Liver (tissue), 7 donors: ENCODE measurements at regions not wholly inside any gene's neighbourhood (a gene's known extent, or its start where the extent isn't known, plus 50 kb on each side); places are given as distances from the start of the nearest gene placed in this dataset.

Experiments
- DNase-seq: peaks from one replicate; pipeline ENCODE4 v3.0.0-alpha.2; 2017; ENCODE audit warnings: low spot score
- H3K27ac ChIP-seq, 2 donors: one replicate each; pipeline ENCODE4 v1.7.0; 2013; ENCODE audit warnings: inconsistent platforms in 2 of 2, low read length in 2 of 2, control low read depth in 1 of 2, low read depth in 1 of 2, mild to moderate bottlenecking in 1 of 2
- H3K27me3 ChIP-seq, 4 donors: one replicate each; pipeline versions ENCODE4 v1.6.1 to v1.7.0; 2013; ENCODE audit warnings: low read length in 3 of 4, inconsistent platforms in 1 of 4, mild to moderate bottlenecking in 1 of 4, moderate library complexity in 1 of 4; ENCODE audit not compliant: control insufficient read depth in 4 of 4, insufficient read depth in 4 of 4
- H3K36me3 ChIP-seq, 4 donors: one replicate each; pipeline versions ENCODE4 v1.6.1 to v1.7.0; 2013; ENCODE audit warnings: low read length in 3 of 4, mild to moderate bottlenecking in 3 of 4, low read depth in 1 of 4, moderate library complexity in 1 of 4; ENCODE audit not compliant: control insufficient read depth in 4 of 4, insufficient read depth in 3 of 4
- H3K4me1 ChIP-seq, 4 donors: one replicate each; pipeline versions ENCODE4 v1.6.1 to v1.7.0; 2013; ENCODE audit warnings: low read length in 3 of 4, mild to moderate bottlenecking in 3 of 4, moderate library complexity in 1 of 4; ENCODE audit not compliant: control insufficient read depth in 4 of 4, insufficient read depth in 4 of 4
- H3K4me3 ChIP-seq, 3 donors: one replicate each; pipeline versions ENCODE4 v1.6.1 to v1.7.0; 2013; ENCODE audit warnings: low read length in 3 of 3, control low read depth in 1 of 3, low read depth in 1 of 3, mild to moderate bottlenecking in 1 of 3
- H3K9ac ChIP-seq, 2 donors: one replicate each; pipeline ENCODE4 v1.7.0; 2013; ENCODE audit warnings: low read length in 2 of 2, mild to moderate bottlenecking in 2 of 2, moderate library complexity in 2 of 2, control low read depth in 1 of 2, low read depth in 1 of 2
- H3K9me3 ChIP-seq, 4 donors: one replicate each; pipeline versions ENCODE4 v1.6.1 to v1.7.0; 2013; ENCODE audit warnings: low read length in 3 of 4; ENCODE audit not compliant: control insufficient read depth in 4 of 4
- EGR1 ChIP-seq, 2 donors: IDR thresholded peaks; 2 replicates each; pipeline ENCODE4 v1.6.1; 2016 to 2018; ENCODE audit warnings: antibody characterized with exemption in 2 of 2, low read depth in 2 of 2
- FOXA2 ChIP-seq: IDR thresholded peaks from 2 replicates; pipeline ENCODE4 v1.6.1; 2016; ENCODE audit warnings: antibody characterized with exemption
- GABPA ChIP-seq, 2 donors: IDR thresholded peaks in 1 of 2; conservative IDR thresholded peaks in 1 of 2; 2 replicates each; pipeline ENCODE4 v1.6.1; 2016; ENCODE audit warnings: antibody characterized with exemption in 2 of 2, mild to moderate bottlenecking in 1 of 2, moderate library complexity in 1 of 2
- HNF4A ChIP-seq, 2 donors: conservative IDR thresholded peaks; 2 replicates each; pipeline ENCODE4 v1.6.1; 2016; ENCODE audit warnings: antibody characterized with exemption in 2 of 2, mild to moderate bottlenecking in 2 of 2
- HNF4G ChIP-seq: IDR thresholded peaks from 2 replicates; pipeline ENCODE4 v1.6.1; 2016; ENCODE audit warnings: antibody characterized with exemption
- JUND ChIP-seq, 2 donors: IDR thresholded peaks; 2 replicates each; pipeline ENCODE4 v1.6.1; 2016; ENCODE audit warnings: antibody characterized with exemption in 2 of 2
- NR2F2 ChIP-seq: IDR thresholded peaks from 2 replicates; pipeline ENCODE4 v1.6.1; 2016; ENCODE audit warnings: antibody characterized with exemption
- RAD21 ChIP-seq, 2 donors: IDR thresholded peaks; 2 replicates each; pipeline ENCODE4 v1.6.1; 2016; ENCODE audit warnings: antibody characterized with exemption in 2 of 2, mild to moderate bottlenecking in 2 of 2
- RXRA ChIP-seq, 2 donors: IDR thresholded peaks; 2 replicates each; pipeline ENCODE4 v1.6.1; 2017 to 2018; ENCODE audit warnings: antibody characterized with exemption in 2 of 2, mild to moderate bottlenecking in 1 of 2
- SP1 ChIP-seq: IDR thresholded peaks from 2 replicates; pipeline ENCODE4 v1.6.1; 2018; ENCODE audit warnings: antibody characterized with exemption, mild to moderate bottlenecking
- TAF1 ChIP-seq: conservative IDR thresholded peaks from 2 replicates; pipeline ENCODE4 v1.6.1; 2016; ENCODE audit warnings: antibody characterized with exemption, mild to moderate bottlenecking
- YY1 ChIP-seq: IDR thresholded peaks from 2 replicates; pipeline ENCODE4 v1.6.1; 2016; ENCODE audit warnings: antibody characterized with exemption, mild to moderate bottlenecking
- WGBS: extraction: QIAGEN DNeasy Blood & Tissue Kit; methylation state at CpG from one replicate; pipeline ENCODE4 v1.1.7; 2013; 5-methylcytosine and 5-hydroxymethylcytosine counted together
- TF ChIP-seq, protein P1 (sequence below): IDR thresholded peaks from 2 replicates; pipeline ENCODE4 v1.6.1; 2016; ENCODE audit warnings: antibody characterized with exemption, mild to moderate bottlenecking
- TF ChIP-seq, protein P2 (sequence below): IDR thresholded peaks from 2 replicates; pipeline ENCODE4 v1.6.1; 2016; ENCODE audit warnings: antibody characterized with exemption
- TF ChIP-seq, protein P3 (sequence below): IDR thresholded peaks from 2 replicates; pipeline ENCODE4 v1.6.1; 2016; ENCODE audit warnings: antibody characterized with exemption
- donor health status: healthy.
- donor health status: healthy.
- donor health status: healthy.
- donor health status: healthy.

DNA sequence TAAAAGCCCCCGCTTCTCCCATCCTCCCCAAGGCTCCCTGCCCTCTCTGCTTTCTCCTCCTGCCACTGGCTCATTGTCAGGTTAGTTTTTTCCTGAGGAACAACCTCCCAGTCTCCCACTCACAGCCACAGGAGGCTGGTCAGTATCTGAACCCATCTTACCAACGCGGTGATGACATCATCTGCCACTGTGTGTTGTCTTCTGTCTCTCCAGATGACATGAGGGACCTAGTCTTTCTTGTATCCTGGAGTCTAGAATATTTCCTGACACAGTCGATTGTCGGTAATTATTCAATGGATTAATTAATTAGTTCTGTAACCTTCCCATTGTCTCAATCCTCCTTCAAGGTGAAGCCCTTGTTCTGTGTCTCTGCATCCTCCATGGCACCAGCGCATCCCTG lies 290.2 kb downstream of the GALR1 start:
- WGBS: 84% methylated on average over 6 of the region's 6 CpGs
- H3K27ac ChIP-seq: no peak overlapping the region
- no peaks in the 10 kb centered on the region for H3K27me3 ChIP-seq
- H3K36me3 ChIP-seq: no peaks in the 10 kb centered on the region
- H3K4me1 ChIP-seq: no peaks in the 10 kb centered on the region
- no peak for DNase-seq
- H3K9ac ChIP-seq: no peak overlapping the region
- no peak overlapping the region for H3K4me3 ChIP-seq
- TF ChIP-seq HNF4A (conservative IDR thresholded peaks at IDR 0.05): no peak
- no peak for TF ChIP-seq RAD21 (IDR thresholded peaks at IDR 0.05)
- TF ChIP-seq TAF1: no peak
- no peak for TF ChIP-seq SP1
- TF ChIP-seq, protein P1, sequence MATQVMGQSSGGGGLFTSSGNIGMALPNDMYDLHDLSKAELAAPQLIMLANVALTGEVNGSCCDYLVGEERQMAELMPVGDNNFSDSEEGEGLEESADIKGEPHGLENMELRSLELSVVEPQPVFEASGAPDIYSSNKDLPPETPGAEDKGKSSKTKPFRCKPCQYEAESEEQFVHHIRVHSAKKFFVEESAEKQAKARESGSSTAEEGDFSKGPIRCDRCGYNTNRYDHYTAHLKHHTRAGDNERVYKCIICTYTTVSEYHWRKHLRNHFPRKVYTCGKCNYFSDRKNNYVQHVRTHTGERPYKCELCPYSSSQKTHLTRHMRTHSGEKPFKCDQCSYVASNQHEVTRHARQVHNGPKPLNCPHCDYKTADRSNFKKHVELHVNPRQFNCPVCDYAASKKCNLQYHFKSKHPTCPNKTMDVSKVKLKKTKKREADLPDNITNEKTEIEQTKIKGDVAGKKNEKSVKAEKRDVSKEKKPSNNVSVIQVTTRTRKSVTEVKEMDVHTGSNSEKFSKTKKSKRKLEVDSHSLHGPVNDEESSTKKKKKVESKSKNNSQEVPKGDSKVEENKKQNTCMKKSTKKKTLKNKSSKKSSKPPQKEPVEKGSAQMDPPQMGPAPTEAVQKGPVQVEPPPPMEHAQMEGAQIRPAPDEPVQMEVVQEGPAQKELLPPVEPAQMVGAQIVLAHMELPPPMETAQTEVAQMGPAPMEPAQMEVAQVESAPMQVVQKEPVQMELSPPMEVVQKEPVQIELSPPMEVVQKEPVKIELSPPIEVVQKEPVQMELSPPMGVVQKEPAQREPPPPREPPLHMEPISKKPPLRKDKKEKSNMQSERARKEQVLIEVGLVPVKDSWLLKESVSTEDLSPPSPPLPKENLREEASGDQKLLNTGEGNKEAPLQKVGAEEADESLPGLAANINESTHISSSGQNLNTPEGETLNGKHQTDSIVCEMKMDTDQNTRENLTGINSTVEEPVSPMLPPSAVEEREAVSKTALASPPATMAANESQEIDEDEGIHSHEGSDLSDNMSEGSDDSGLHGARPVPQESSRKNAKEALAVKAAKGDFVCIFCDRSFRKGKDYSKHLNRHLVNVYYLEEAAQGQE: no peak
- TF ChIP-seq YY1: no peak
- no peak for TF ChIP-seq HNF4G
- TF ChIP-seq NR2F2: no peak
- TF ChIP-seq FOXA2: no peak
- TF ChIP-seq GABPA (IDR thresholded peaks at IDR 0.05 in 1 of 2, conservative IDR thresholded peaks at IDR 0.05 in 1 of 2): no peak
- TF ChIP-seq EGR1 (IDR thresholded peaks at IDR 0.05; ENCODE audit: low read depth in 2 of 2): no peak
- no peaks in the 10 kb centered on the region for H3K9me3 ChIP-seq

DNA sequence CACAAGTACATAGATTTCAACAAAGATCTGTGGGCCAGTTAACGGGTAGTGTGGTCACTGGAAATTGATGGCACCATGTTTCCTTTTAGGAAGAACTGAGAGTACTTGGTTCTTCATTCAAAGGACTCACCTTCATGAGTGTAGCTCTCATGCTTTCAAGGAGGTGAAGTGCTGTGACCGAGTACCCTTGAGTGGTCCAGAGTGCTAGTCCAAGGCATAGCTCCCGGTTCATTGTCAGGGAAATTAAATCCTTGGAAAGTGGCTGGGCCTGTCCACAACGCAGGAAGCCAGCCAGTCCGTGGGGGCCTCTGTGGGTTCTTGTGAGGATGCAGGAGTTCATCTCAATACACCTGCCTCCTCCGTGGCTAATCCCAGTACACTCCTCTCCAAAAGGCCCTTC lies 295.1 kb downstream of the GALR1 start:
- H3K4me1 ChIP-seq: no peaks in the 10 kb centered on the region
- DNase-seq: no peak
- H3K27me3 ChIP-seq: no peaks in the 10 kb centered on the region
- no peaks in the 10 kb centered on the region for H3K36me3 ChIP-seq
- no peak overlapping the region for H3K27ac ChIP-seq
- no peaks in the 10 kb centered on the region for H3K9me3 ChIP-seq
- no peak overlapping the region for H3K4me3 ChIP-seq
- no peak overlapping the region for H3K9ac ChIP-seq
- no peak for TF ChIP-seq HNF4G
- no peak for TF ChIP-seq FOXA2
- no peak for TF ChIP-seq RAD21 (IDR thresholded peaks at IDR 0.05)
- TF ChIP-seq, protein P2, sequence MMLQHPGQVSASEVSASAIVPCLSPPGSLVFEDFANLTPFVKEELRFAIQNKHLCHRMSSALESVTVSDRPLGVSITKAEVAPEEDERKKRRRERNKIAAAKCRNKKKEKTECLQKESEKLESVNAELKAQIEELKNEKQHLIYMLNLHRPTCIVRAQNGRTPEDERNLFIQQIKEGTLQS: no peak
- no peak for TF ChIP-seq JUND (IDR thresholded peaks at IDR 0.05)
- no peak for TF ChIP-seq GABPA (IDR thresholded peaks at IDR 0.05 in 1 of 2, conservative IDR thresholded peaks at IDR 0.05 in 1 of 2)
- no peak for TF ChIP-seq TAF1
- TF ChIP-seq, protein P3, sequence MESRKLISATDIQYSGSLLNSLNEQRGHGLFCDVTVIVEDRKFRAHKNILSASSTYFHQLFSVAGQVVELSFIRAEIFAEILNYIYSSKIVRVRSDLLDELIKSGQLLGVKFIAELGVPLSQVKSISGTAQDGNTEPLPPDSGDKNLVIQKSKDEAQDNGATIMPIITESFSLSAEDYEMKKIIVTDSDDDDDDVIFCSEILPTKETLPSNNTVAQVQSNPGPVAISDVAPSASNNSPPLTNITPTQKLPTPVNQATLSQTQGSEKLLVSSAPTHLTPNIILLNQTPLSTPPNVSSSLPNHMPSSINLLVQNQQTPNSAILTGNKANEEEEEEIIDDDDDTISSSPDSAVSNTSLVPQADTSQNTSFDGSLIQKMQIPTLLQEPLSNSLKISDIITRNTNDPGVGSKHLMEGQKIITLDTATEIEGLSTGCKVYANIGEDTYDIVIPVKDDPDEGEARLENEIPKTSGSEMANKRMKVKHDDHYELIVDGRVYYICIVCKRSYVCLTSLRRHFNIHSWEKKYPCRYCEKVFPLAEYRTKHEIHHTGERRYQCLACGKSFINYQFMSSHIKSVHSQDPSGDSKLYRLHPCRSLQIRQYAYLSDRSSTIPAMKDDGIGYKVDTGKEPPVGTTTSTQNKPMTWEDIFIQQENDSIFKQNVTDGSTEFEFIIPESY: no peak
- no peak for TF ChIP-seq SP1
- no peak for TF ChIP-seq NR2F2
- no peak for TF ChIP-seq HNF4A (conservative IDR thresholded peaks at IDR 0.05)
- no peak for TF ChIP-seq RXRA (IDR thresholded peaks at IDR 0.05)
- TF ChIP-seq YY1: no peak
- 80% methylated on average over 6 of the region's 6 CpGs for WGBS
